ENCODE measurements at regions not wholly inside any gene's neighbourhood (a gene's known extent, or its start where the extent isn't known, plus 50 kb on each side); places are given as distances from the start of the nearest gene placed in this dataset.

GRCh38 chr11:28770806-28771205, 662.6 kb downstream of the METTL15 start:
- CTCF ChIA-PET: interaction anchor here (1.3 kb wide), 1 partner anchor 10 kb away, joined by 3 read pairs; no protein-coding TSS in a partner anchor
- no peak for TF ChIP-seq CTCF (IDR thresholded peaks at IDR 0.05; ENCODE audit: control extremely low read depth, extremely low read depth, low read depth, missing control alignments)
- no peak for DNase-seq (ENCODE audit: extremely low spot score)
- POLR2A ChIA-PET: no interaction called here

- DNase-seq (ENCODE audit: extremely low spot score): no peak
- CTCF ChIA-PET: no interaction called here
Observed at GRCh38 chr11:28767574-28767973, 659.4 kb downstream of the METTL15 start.

GRCh38 chr11:28763876-28764275, 655.7 kb downstream of the METTL15 start:
- POLR2A ChIA-PET: no interaction called here
- CTCF ChIA-PET: no interaction called here

More at GRCh38 chr11:28767574-28767973, 659.4 kb downstream of the METTL15 start:
- POLR2A ChIA-PET: no interaction called here
- TF ChIP-seq CTCF (IDR thresholded peaks at IDR 0.05; ENCODE audit: control extremely low read depth, extremely low read depth, low read depth, missing control alignments): no peak

GRCh38 chr11:28763151-28763550, 655.0 kb downstream of the METTL15 start:
- DNase-seq (ENCODE audit: extremely low spot score): no peak
- no peak for TF ChIP-seq CTCF (IDR thresholded peaks at IDR 0.05; ENCODE audit: control extremely low read depth, extremely low read depth, low read depth, missing control alignments)
- ChIA-PET POLR2A (no interaction called here), CTCF (no interaction called here)

More at GRCh38 chr11:28763876-28764275, 655.7 kb downstream of the METTL15 start:
- no peak for TF ChIP-seq CTCF (IDR thresholded peaks at IDR 0.05; ENCODE audit: control extremely low read depth, extremely low read depth, low read depth, missing control alignments)
- DNase-seq (ENCODE audit: extremely low spot score): no peak

GRCh38 chr11:28760676-28761390, 652.6 kb downstream of the METTL15 start:
- ChIA-PET POLR2A (no interaction called here), CTCF (interaction anchor here (1.4 kb wide), 1 partner anchor 9 kb away, joined by 3 read pairs; no protein-coding TSS in a partner anchor)
- no peak for TF ChIP-seq CTCF (IDR thresholded peaks at IDR 0.05; ENCODE audit: control extremely low read depth, extremely low read depth, low read depth, missing control alignments)
- no peak for DNase-seq (ENCODE audit: extremely low spot score)

- POLR2A ChIA-PET: no interaction called here
- no peak for TF ChIP-seq CTCF (IDR thresholded peaks at IDR 0.05; ENCODE audit: control extremely low read depth, extremely low read depth, low read depth, missing control alignments)
- DNase-seq (ENCODE audit: extremely low spot score): no peak
- CTCF ChIA-PET: no interaction called here
Observed at GRCh38 chr11:28759311-28759710, 651.1 kb downstream of the METTL15 start.

All from GM10248 (cell line).